Glutamatergic neuron (in vitro differentiated cells): ENCODE measurements at regions not wholly inside any gene's neighbourhood (a gene's known extent, or its start where the extent isn't known, plus 50 kb on each side); places are given as distances from the start of the nearest gene placed in this dataset.

Experiments
- DNase-seq: peaks from one replicate; pipeline ENCODE4 v3.0.0; 2022
- H3K27ac Mint-ChIP-seq: one replicate; pipeline ENCODE4 v1.8.0; 2020; ENCODE audit warnings: mild to moderate bottlenecking, mixed read lengths, inconsistent platforms; ENCODE audit not compliant: unreplicated experiment
- H3K27me3 Mint-ChIP-seq: one replicate; pipeline ENCODE4 v1.8.0; 2020; ENCODE audit warnings: mild to moderate bottlenecking, moderate library complexity, mixed read lengths, inconsistent platforms; ENCODE audit not compliant: unreplicated experiment
- H3K36me3 Mint-ChIP-seq: one replicate; pipeline ENCODE4 v1.8.0; 2020; ENCODE audit warnings: mild to moderate bottlenecking, mixed read lengths, inconsistent platforms; ENCODE audit not compliant: unreplicated experiment
- H3K4me1 Mint-ChIP-seq: one replicate; pipeline ENCODE4 v1.8.0; 2020; ENCODE audit warnings: mild to moderate bottlenecking, low read depth, mixed read lengths, inconsistent platforms; ENCODE audit not compliant: unreplicated experiment
- H3K4me3 Mint-ChIP-seq: one replicate; pipeline ENCODE4 v1.8.0; 2020; ENCODE audit warnings: mild to moderate bottlenecking, mixed read lengths, inconsistent platforms; ENCODE audit not compliant: unreplicated experiment
- H3K9me3 Mint-ChIP-seq: one replicate; pipeline ENCODE4 v1.8.0; 2020; ENCODE audit warnings: mild to moderate bottlenecking, moderate library complexity, mixed read lengths, inconsistent platforms; ENCODE audit not compliant: unreplicated experiment
- CTCF ChIP-seq: fragments of 200-600 bp; sonication (generic); IDR thresholded peaks from one replicate; pipeline ENCODE4 v1.5.0; 2021; ENCODE audit not compliant: partially characterized antibody, unreplicated experiment

- H3K27me3 Mint-ChIP-seq = peaks cover 15% of the 10 kb centered on the region
- H3K27ac Mint-ChIP-seq = no peak overlapping the region
- TF ChIP-seq CTCF = no peak
- no peaks in the 10 kb centered on the region for H3K4me1 Mint-ChIP-seq
- H3K4me3 Mint-ChIP-seq = no peak overlapping the region
- peaks cover 6% of the 10 kb centered on the region for H3K9me3 Mint-ChIP-seq
- peaks cover 25% of the 10 kb centered on the region for H3K36me3 Mint-ChIP-seq
- DNase-seq = no peak
Observed at GRCh38 chr2:236636714-236637470, 67.3 kb downstream of the ACKR3 start.

GRCh38 chr2:236637686-236638569 lies 68.3 kb downstream of the ACKR3 start:
- no peak overlapping the region for H3K27ac Mint-ChIP-seq
- no peak overlapping the region for H3K4me3 Mint-ChIP-seq
- no peak for DNase-seq
- H3K9me3 Mint-ChIP-seq = peaks cover 6% of the 10 kb centered on the region
- no peaks in the 10 kb centered on the region for H3K4me1 Mint-ChIP-seq
- no peak for TF ChIP-seq CTCF
- peaks cover 10% of the 10 kb centered on the region for H3K27me3 Mint-ChIP-seq
- peaks cover 21% of the 10 kb centered on the region for H3K36me3 Mint-ChIP-seq

GRCh38 chr2:236638707-236639106 lies 69.1 kb downstream of the ACKR3 start:
- peaks cover 24% of the 10 kb centered on the region for H3K36me3 Mint-ChIP-seq
- H3K27ac Mint-ChIP-seq = no peak overlapping the region
- no peaks in the 10 kb centered on the region for H3K4me1 Mint-ChIP-seq
- peaks cover 6% of the 10 kb centered on the region for H3K9me3 Mint-ChIP-seq
- no peak overlapping the region for H3K4me3 Mint-ChIP-seq
- H3K27me3 Mint-ChIP-seq = peaks cover 8% of the 10 kb centered on the region
- no peak for DNase-seq
- no peak for TF ChIP-seq CTCF

- Mint-ChIP-seq H3K9me3 (peaks cover 11% of the 10 kb centered on the region), H3K36me3 (peaks cover 22% of the 10 kb centered on the region), H3K27me3 (peaks cover 8% of the 10 kb centered on the region), H3K4me1 (no peaks in the 10 kb centered on the region), H3K4me3 (no peak overlapping the region), H3K27ac (no peak overlapping the region)
- no peak for TF ChIP-seq CTCF
- no peak for DNase-seq
Observed at GRCh38 chr2:236639461-236640235, 70.0 kb downstream of the ACKR3 start.
